SK-N-SH treated with all-trans-retinoic acid at 6 μM for 48 hours (cell line): ENCODE measurements at regions not wholly inside any gene's neighbourhood (a gene's known extent, or its start where the extent isn't known, plus 50 kb on each side); places are given as distances from the start of the nearest gene placed in this dataset.

Source experiments
- ATAC-seq: fragments of 200-7000 bp; cut with Tn5 transposase; 3 replicates; pipeline ENCODE4 v1.9.1; 2020; ENCODE audit warnings: mild to moderate bottlenecking, moderate library complexity
- BACH2 ChIP-seq: fragments of 250-450 bp; sonication (Bioruptor Pico); IDR thresholded peaks from 2 replicates; pipeline ENCODE4 v1.9.0; 2021; ENCODE audit warnings: mild to moderate bottlenecking, borderline replicate concordance
- CREB5 ChIP-seq: fragments of 250-450 bp; sonication (Bioruptor Pico); IDR thresholded peaks from 2 replicates; pipeline ENCODE4 v1.5.1; 2020; ENCODE audit warnings: low read depth, mild to moderate bottlenecking, moderate library complexity
- CSRNP3 ChIP-seq: fragments of 250-450 bp; sonication (Bioruptor Pico); IDR thresholded peaks from 2 replicates; pipeline ENCODE4 v1.5.1; 2021; ENCODE audit warnings: mild to moderate bottlenecking, moderate library complexity
- ESRRG ChIP-seq: fragments of 250-450 bp; sonication (Bioruptor Pico); IDR thresholded peaks from 2 replicates; pipeline ENCODE4 v1.6.1; 2021; ENCODE audit warnings: mild to moderate bottlenecking
- ISL1 ChIP-seq: fragments of 250-450 bp; sonication (Bioruptor Pico); IDR thresholded peaks from 2 replicates; pipeline ENCODE4 v2.1.2; 2022; ENCODE audit warnings: mild to moderate bottlenecking, moderate library complexity
- OSR1 ChIP-seq: fragments of 250-450 bp; sonication (Bioruptor Pico); IDR thresholded peaks from 2 replicates; pipeline ENCODE4 v1.8.0; 2022; ENCODE audit warnings: moderate library complexity, mild to moderate bottlenecking, inconsistent platforms
- PATZ1 ChIP-seq: fragments of 250-450 bp; sonication (Bioruptor Pico); IDR thresholded peaks from 2 replicates; pipeline ENCODE4 v1.8.0; 2020; ENCODE audit warnings: mild to moderate bottlenecking, moderate library complexity, borderline replicate concordance
- POU6F1 ChIP-seq: fragments of 250-450 bp; sonication (Bioruptor Pico); IDR thresholded peaks from 2 replicates; pipeline ENCODE4 v1.8.0; 2021; ENCODE audit warnings: low read depth, mild to moderate bottlenecking, moderate library complexity, borderline replicate concordance
- PPARA ChIP-seq: fragments of 250-450 bp; sonication (Bioruptor Pico); IDR thresholded peaks from 2 replicates; pipeline ENCODE4 v1.5.0; 2020; ENCODE audit warnings: mild to moderate bottlenecking, borderline replicate concordance
- SNAI2 ChIP-seq: fragments of 250-450 bp; sonication (Bioruptor Pico); IDR thresholded peaks from 2 replicates; pipeline ENCODE4 v1.5.0; 2020; ENCODE audit warnings: mild to moderate bottlenecking, moderate library complexity
- TCF4 ChIP-seq: fragments of 250-450 bp; sonication (Bioruptor Pico); IDR thresholded peaks from 2 replicates; pipeline ENCODE4 v1.8.0; 2021; ENCODE audit warnings: mild to moderate bottlenecking, moderate library complexity, borderline replicate concordance
- TOX ChIP-seq: fragments of 250-450 bp; sonication (Bioruptor Pico); IDR thresholded peaks from 2 replicates; pipeline ENCODE4 v1.8.0; 2021; ENCODE audit warnings: mild to moderate bottlenecking, moderate library complexity, borderline replicate concordance
- TSHZ2 ChIP-seq: fragments of 250-450 bp; sonication (Bioruptor Pico); IDR thresholded peaks from 2 replicates; pipeline ENCODE4 v1.5.0; 2020; ENCODE audit warnings: mild to moderate bottlenecking, moderate library complexity
- ZC3H10 ChIP-seq: fragments of 250-450 bp; sonication (Bioruptor Pico); IDR thresholded peaks from 2 replicates; pipeline ENCODE4 v1.5.1; 2021; ENCODE audit warnings: mild to moderate bottlenecking, moderate library complexity
- ZFP3 ChIP-seq: fragments of 250-450 bp; sonication (Bioruptor Pico); IDR thresholded peaks from 2 replicates; pipeline ENCODE4 v1.5.0; 2020; ENCODE audit warnings: mild to moderate bottlenecking, moderate library complexity
- ZNF70 ChIP-seq: fragments of 450-650 bp; formaldehyde crosslinking; IDR thresholded peaks from 2 replicates; pipeline ENCODE4 v1.5.0; 2020; ENCODE audit warnings: mild to moderate bottlenecking, moderate library complexity

- TF ChIP-seq PATZ1 (CRISPR knock-in tag) (no peak), TOX (CRISPR knock-in tag) (no peak), OSR1 (CRISPR knock-in tag) (no peak)
- TF ChIP-seq, all 23 proteins: peak for 0
- no peak for ATAC-seq
Observed at GRCh38 chr22:45104313-45104712, 59.4 kb upstream of the NUP50 start.

- no peak for ATAC-seq
- TF ChIP-seq TCF4 (CRISPR knock-in tag) (no peak), CREB5 (CRISPR knock-in tag) (no peak), BACH2 (CRISPR knock-in tag) (no peak), PATZ1 (CRISPR knock-in tag) (no peak), ZFP3 (no peak), SNAI2 (CRISPR knock-in tag) (no peak), ZNF70 (no peak), CSRNP3 (CRISPR knock-in tag) (no peak), OSR1 (CRISPR knock-in tag) (no peak), ESRRG (CRISPR knock-in tag) (no peak), TOX (CRISPR knock-in tag) (no peak), PPARA (no peak), TSHZ2 (CRISPR knock-in tag) (no peak), ZC3H10 (CRISPR knock-in tag) (no peak)
- TF ChIP-seq, all 23 proteins: peak for 0
Observed at GRCh38 chr22:45105281-45105702, 58.4 kb upstream of the NUP50 start.

- TF ChIP-seq ZNF70 (no peak), ISL1 (CRISPR knock-in tag) (no peak), PPARA (no peak), PATZ1 (CRISPR knock-in tag) (no peak), OSR1 (CRISPR knock-in tag) (no peak), CREB5 (CRISPR knock-in tag) (no peak), BACH2 (CRISPR knock-in tag) (no peak), TOX (CRISPR knock-in tag) (no peak), ZFP3 (no peak), POU6F1 (CRISPR knock-in tag) (no peak)
- ATAC-seq: no peak
Observed at GRCh38 chr22:45107671-45108070, 56.1 kb upstream of the NUP50 start.
